SK-N-SH treated with all-trans-retinoic acid at 6 μM for 48 hours (cell line): ENCODE measurements at regions not wholly inside any gene's neighbourhood (a gene's known extent, or its start where the extent isn't known, plus 50 kb on each side); places are given as distances from the start of the nearest gene placed in this dataset.

Source experiments
- ATAC-seq: fragments of 200-7000 bp; cut with Tn5 transposase; 3 replicates; pipeline ENCODE4 v1.9.1; 2020; ENCODE audit warnings: mild to moderate bottlenecking, moderate library complexity
- ARNTL ChIP-seq: fragments of 450-650 bp; formaldehyde crosslinking; IDR thresholded peaks from 2 replicates; pipeline ENCODE4 v1.5.0; 2020; ENCODE audit warnings: low read depth, mild to moderate bottlenecking, moderate library complexity, borderline replicate concordance
- BACH2 ChIP-seq: fragments of 250-450 bp; sonication (Bioruptor Pico); IDR thresholded peaks from 2 replicates; pipeline ENCODE4 v1.9.0; 2021; ENCODE audit warnings: mild to moderate bottlenecking, borderline replicate concordance
- CSDC2 ChIP-seq: fragments of 250-450 bp; sonication (Bioruptor Pico); IDR thresholded peaks from 2 replicates; pipeline ENCODE4 v1.5.0; 2020; ENCODE audit warnings: mild to moderate bottlenecking, moderate library complexity
- CSRNP3 ChIP-seq: fragments of 250-450 bp; sonication (Bioruptor Pico); IDR thresholded peaks from 2 replicates; pipeline ENCODE4 v1.5.1; 2021; ENCODE audit warnings: mild to moderate bottlenecking, moderate library complexity
- GLIS3 ChIP-seq: fragments of 250-450 bp; sonication (Bioruptor Pico); IDR thresholded peaks from 2 replicates; pipeline ENCODE4 v1.5.0; 2020; ENCODE audit warnings: mild to moderate bottlenecking, moderate library complexity
- ISL1 ChIP-seq: fragments of 250-450 bp; sonication (Bioruptor Pico); IDR thresholded peaks from 2 replicates; pipeline ENCODE4 v2.1.2; 2022; ENCODE audit warnings: mild to moderate bottlenecking, moderate library complexity
- OSR1 ChIP-seq: fragments of 250-450 bp; sonication (Bioruptor Pico); IDR thresholded peaks from 2 replicates; pipeline ENCODE4 v1.8.0; 2022; ENCODE audit warnings: moderate library complexity, mild to moderate bottlenecking, inconsistent platforms
- POU6F1 ChIP-seq: fragments of 250-450 bp; sonication (Bioruptor Pico); IDR thresholded peaks from 2 replicates; pipeline ENCODE4 v1.8.0; 2021; ENCODE audit warnings: low read depth, mild to moderate bottlenecking, moderate library complexity, borderline replicate concordance
- PPARA ChIP-seq: fragments of 250-450 bp; sonication (Bioruptor Pico); IDR thresholded peaks from 2 replicates; pipeline ENCODE4 v1.5.0; 2020; ENCODE audit warnings: mild to moderate bottlenecking, borderline replicate concordance
- RARB ChIP-seq: fragments of 250-450 bp; sonication (Bioruptor Pico); IDR thresholded peaks from 2 replicates; pipeline ENCODE4 v1.8.0; 2021; ENCODE audit warnings: mild to moderate bottlenecking, moderate library complexity
- SNAI2 ChIP-seq: fragments of 250-450 bp; sonication (Bioruptor Pico); IDR thresholded peaks from 2 replicates; pipeline ENCODE4 v1.5.0; 2020; ENCODE audit warnings: mild to moderate bottlenecking, moderate library complexity
- TCF4 ChIP-seq: fragments of 250-450 bp; sonication (Bioruptor Pico); IDR thresholded peaks from 2 replicates; pipeline ENCODE4 v1.8.0; 2021; ENCODE audit warnings: mild to moderate bottlenecking, moderate library complexity, borderline replicate concordance
- TOX ChIP-seq: fragments of 250-450 bp; sonication (Bioruptor Pico); IDR thresholded peaks from 2 replicates; pipeline ENCODE4 v1.8.0; 2021; ENCODE audit warnings: mild to moderate bottlenecking, moderate library complexity, borderline replicate concordance
- TSHZ2 ChIP-seq: fragments of 250-450 bp; sonication (Bioruptor Pico); IDR thresholded peaks from 2 replicates; pipeline ENCODE4 v1.5.0; 2020; ENCODE audit warnings: mild to moderate bottlenecking, moderate library complexity
- ZC3H10 ChIP-seq: fragments of 250-450 bp; sonication (Bioruptor Pico); IDR thresholded peaks from 2 replicates; pipeline ENCODE4 v1.5.1; 2021; ENCODE audit warnings: mild to moderate bottlenecking, moderate library complexity
- ZFP3 ChIP-seq: fragments of 250-450 bp; sonication (Bioruptor Pico); IDR thresholded peaks from 2 replicates; pipeline ENCODE4 v1.5.0; 2020; ENCODE audit warnings: mild to moderate bottlenecking, moderate library complexity
- ZFP30 ChIP-seq: fragments of 450-650 bp; formaldehyde crosslinking; IDR thresholded peaks from 2 replicates; pipeline ENCODE4 v1.5.0; 2022; ENCODE audit warnings: mild to moderate bottlenecking, moderate library complexity
- ZNF565 ChIP-seq: fragments of 450-650 bp; formaldehyde crosslinking; conservative IDR thresholded peaks from 2 replicates; pipeline ENCODE4 v1.5.0; 2020; ENCODE audit warnings: low read depth, mild to moderate bottlenecking, moderate library complexity
- ZNF8 ChIP-seq: fragments of 450-650 bp; formaldehyde crosslinking; IDR thresholded peaks from 2 replicates; pipeline ENCODE4 v1.5.0; 2020; ENCODE audit warnings: mild to moderate bottlenecking, moderate library complexity
- TF ChIP-seq, protein P1 (sequence below): fragments of 250-450 bp; sonication (Bioruptor Pico); IDR thresholded peaks from 2 replicates; pipeline ENCODE4 v1.5.1; 2020; ENCODE audit warnings: low read depth, mild to moderate bottlenecking, moderate library complexity

GRCh38 chr18:10025711-10026670 is 112.2 kb downstream of the VAPA start:
- TF ChIP-seq TSHZ2 (CRISPR knock-in tag) (no peak), TOX (no peak), CSRNP3 (CRISPR knock-in tag) (no peak), RARB (CRISPR knock-in tag) (no peak), ISL1 (CRISPR knock-in tag) (no peak), POU6F1 (CRISPR knock-in tag) (no peak), ZNF565 (no peak), GLIS3 (no peak), CSDC2 (CRISPR knock-in tag) (no peak), ARNTL (CRISPR knock-in tag) (no peak), ZC3H10 (CRISPR knock-in tag) (no peak), ZFP30 (CRISPR knock-in tag) (no peak), TCF4 (no peak)
- TF ChIP-seq, protein P1, sequence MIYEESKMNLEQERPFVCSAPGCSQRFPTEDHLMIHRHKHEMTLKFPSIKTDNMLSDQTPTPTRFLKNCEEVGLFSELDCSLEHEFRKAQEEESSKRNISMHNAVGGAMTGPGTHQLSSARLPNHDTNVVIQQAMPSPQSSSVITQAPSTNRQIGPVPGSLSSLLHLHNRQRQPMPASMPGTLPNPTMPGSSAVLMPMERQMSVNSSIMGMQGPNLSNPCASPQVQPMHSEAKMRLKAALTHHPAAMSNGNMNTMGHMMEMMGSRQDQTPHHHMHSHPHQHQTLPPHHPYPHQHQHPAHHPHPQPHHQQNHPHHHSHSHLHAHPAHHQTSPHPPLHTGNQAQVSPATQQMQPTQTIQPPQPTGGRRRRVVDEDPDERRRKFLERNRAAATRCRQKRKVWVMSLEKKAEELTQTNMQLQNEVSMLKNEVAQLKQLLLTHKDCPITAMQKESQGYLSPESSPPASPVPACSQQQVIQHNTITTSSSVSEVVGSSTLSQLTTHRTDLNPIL (CRISPR knock-in tag): no peak
- ATAC-seq: no peak

DNA sequence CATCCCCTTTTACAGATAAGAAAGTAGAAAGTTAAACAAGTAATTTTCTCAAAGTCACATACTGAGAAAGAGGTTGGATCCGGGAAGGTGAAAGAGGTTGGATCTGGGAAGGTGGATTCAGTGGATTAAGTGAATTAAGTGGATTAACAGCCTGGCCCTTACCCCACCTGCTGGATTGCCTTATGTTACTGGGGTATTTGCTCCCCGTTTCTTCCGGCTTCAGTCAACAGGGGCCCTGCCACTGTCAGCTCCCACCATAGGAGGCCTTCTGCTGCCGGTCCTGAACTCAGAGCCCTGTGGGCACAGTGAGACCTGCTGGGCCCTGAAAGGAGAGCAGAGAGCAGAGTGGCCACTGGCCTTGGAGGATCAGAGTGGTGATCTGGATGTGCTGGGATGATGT is 113.2 kb downstream of the VAPA start:
- ATAC-seq: no peak
- TF ChIP-seq ZNF8 (CRISPR knock-in tag) (no peak), CSRNP3 (CRISPR knock-in tag) (no peak), TCF4 (no peak), GLIS3 (no peak), ZFP3 (CRISPR knock-in tag) (no peak), TSHZ2 (CRISPR knock-in tag) (no peak), POU6F1 (CRISPR knock-in tag) (no peak), PPARA (no peak), CSDC2 (CRISPR knock-in tag) (no peak), ZC3H10 (CRISPR knock-in tag) (no peak), ARNTL (CRISPR knock-in tag) (no peak), OSR1 (CRISPR knock-in tag) (no peak), ZFP30 (CRISPR knock-in tag) (no peak), BACH2 (CRISPR knock-in tag) (no peak), SNAI2 (CRISPR knock-in tag) (no peak)
- TF ChIP-seq, protein P1 (CRISPR knock-in tag): no peak
